GM12878 (cell line): ENCODE measurements at regions not wholly inside any gene's neighbourhood (a gene's known extent, or its start where the extent isn't known, plus 50 kb on each side); places are given as distances from the start of the nearest gene placed in this dataset.

Experiments used
- ATF7 ChIP-seq: fragments of 450-650 bp; IDR thresholded peaks from 2 replicates; pipeline ENCODE4 v1.6.1; 2016; ENCODE audit warnings: low read depth, mild to moderate bottlenecking
- EED ChIP-seq: sonication (generic); IDR thresholded peaks from 2 replicates; pipeline ENCODE4 v1.6.1; 2016; ENCODE audit warnings: antibody characterized with exemption, low read depth
- HCFC1 ChIP-seq: fragments of 150-350 bp; IDR thresholded peaks from 2 replicates; pipeline ENCODE4 v1.6.1; 2014; ENCODE audit warnings: low read length
- HDGF ChIP-seq: fragments of 450-650 bp; IDR thresholded peaks from 2 replicates; pipeline ENCODE4 v1.6.1; 2016; ENCODE audit warnings: antibody characterized with exemption
- KDM1A ChIP-seq: fragments of 200-600 bp; sonication (generic); IDR thresholded peaks from 2 replicates; pipeline ENCODE4 v1.6.1; 2016; ENCODE audit warnings: borderline replicate concordance
- MEF2B ChIP-seq: fragments of 450-650 bp; IDR thresholded peaks from 2 replicates; pipeline ENCODE4 v1.6.1; 2018; ENCODE audit warnings: mild to moderate bottlenecking, moderate library complexity; ENCODE audit not compliant: partially characterized antibody, poor library complexity, severe bottlenecking
- SREBF1 ChIP-seq: IDR thresholded peaks from 2 replicates; pipeline ENCODE4 v1.6.1; 2012; ENCODE audit warnings: mild to moderate bottlenecking, low read length
- USF1 ChIP-seq: IDR thresholded peaks from 2 replicates; pipeline ENCODE4 v1.6.1; 2011; ENCODE audit warnings: borderline replicate concordance, low read depth, mild to moderate bottlenecking, moderate library complexity, mixed read lengths, low read length; ENCODE audit not compliant: insufficient read depth; ENCODE audit errors: extremely low read length
- ZZZ3 ChIP-seq: IDR thresholded peaks from 2 replicates; pipeline ENCODE4 v1.6.1; 2011; ENCODE audit warnings: low read depth; ENCODE audit not compliant: control insufficient read depth, insufficient read length
- TF ChIP-seq, protein P1 (sequence below): fragments of 450-650 bp; IDR thresholded peaks from 2 replicates; pipeline ENCODE4 v1.6.1; 2017; ENCODE audit warnings: mild to moderate bottlenecking, moderate library complexity
- TF ChIP-seq, protein P2 (sequence below): fragments of 150-350 bp; IDR thresholded peaks from 2 replicates; pipeline ENCODE4 v1.6.1; 2016; ENCODE audit warnings: low read depth, low read length
- TF ChIP-seq, protein P3 (sequence below), 3 experiments: IDR thresholded peaks in 2 of 3; conservative IDR thresholded peaks in 1 of 3; 2 replicates each; pipeline ENCODE4 v1.5.1; 2011; ENCODE audit warnings: low read depth in 3 of 3, low read length in 3 of 3, mild to moderate bottlenecking in 3 of 3, control low read depth in 2 of 3, moderate library complexity in 2 of 3, inconsistent platforms in 1 of 3, mixed read lengths in 1 of 3; ENCODE audit not compliant: control insufficient read depth in 2 of 3, insufficient read depth in 1 of 3; ENCODE audit errors: extremely low read depth in 1 of 3

- TF ChIP-seq, protein P1, sequence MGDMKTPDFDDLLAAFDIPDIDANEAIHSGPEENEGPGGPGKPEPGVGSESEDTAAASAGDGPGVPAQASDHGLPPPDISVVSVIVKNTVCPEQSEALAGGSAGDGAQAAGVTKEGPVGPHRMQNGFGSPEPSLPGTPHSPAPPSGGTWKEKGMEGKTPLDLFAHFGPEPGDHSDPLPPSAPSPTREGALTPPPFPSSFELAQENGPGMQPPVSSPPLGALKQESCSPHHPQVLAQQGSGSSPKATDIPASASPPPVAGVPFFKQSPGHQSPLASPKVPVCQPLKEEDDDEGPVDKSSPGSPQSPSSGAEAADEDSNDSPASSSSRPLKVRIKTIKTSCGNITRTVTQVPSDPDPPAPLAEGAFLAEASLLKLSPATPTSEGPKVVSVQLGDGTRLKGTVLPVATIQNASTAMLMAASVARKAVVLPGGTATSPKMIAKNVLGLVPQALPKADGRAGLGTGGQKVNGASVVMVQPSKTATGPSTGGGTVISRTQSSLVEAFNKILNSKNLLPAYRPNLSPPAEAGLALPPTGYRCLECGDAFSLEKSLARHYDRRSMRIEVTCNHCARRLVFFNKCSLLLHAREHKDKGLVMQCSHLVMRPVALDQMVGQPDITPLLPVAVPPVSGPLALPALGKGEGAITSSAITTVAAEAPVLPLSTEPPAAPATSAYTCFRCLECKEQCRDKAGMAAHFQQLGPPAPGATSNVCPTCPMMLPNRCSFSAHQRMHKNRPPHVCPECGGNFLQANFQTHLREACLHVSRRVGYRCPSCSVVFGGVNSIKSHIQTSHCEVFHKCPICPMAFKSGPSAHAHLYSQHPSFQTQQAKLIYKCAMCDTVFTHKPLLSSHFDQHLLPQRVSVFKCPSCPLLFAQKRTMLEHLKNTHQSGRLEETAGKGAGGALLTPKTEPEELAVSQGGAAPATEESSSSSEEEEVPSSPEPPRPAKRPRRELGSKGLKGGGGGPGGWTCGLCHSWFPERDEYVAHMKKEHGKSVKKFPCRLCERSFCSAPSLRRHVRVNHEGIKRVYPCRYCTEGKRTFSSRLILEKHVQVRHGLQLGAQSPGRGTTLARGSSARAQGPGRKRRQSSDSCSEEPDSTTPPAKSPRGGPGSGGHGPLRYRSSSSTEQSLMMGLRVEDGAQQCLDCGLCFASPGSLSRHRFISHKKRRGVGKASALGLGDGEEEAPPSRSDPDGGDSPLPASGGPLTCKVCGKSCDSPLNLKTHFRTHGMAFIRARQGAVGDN: no peak
- TF ChIP-seq KDM1A (no peak), MEF2B (no peak), ZZZ3 (no peak), HDGF (no peak), USF1 (no peak), SREBF1 (no peak), EED (no peak), ATF7 (no peak), HCFC1 (no peak)
- TF ChIP-seq, protein P2, sequence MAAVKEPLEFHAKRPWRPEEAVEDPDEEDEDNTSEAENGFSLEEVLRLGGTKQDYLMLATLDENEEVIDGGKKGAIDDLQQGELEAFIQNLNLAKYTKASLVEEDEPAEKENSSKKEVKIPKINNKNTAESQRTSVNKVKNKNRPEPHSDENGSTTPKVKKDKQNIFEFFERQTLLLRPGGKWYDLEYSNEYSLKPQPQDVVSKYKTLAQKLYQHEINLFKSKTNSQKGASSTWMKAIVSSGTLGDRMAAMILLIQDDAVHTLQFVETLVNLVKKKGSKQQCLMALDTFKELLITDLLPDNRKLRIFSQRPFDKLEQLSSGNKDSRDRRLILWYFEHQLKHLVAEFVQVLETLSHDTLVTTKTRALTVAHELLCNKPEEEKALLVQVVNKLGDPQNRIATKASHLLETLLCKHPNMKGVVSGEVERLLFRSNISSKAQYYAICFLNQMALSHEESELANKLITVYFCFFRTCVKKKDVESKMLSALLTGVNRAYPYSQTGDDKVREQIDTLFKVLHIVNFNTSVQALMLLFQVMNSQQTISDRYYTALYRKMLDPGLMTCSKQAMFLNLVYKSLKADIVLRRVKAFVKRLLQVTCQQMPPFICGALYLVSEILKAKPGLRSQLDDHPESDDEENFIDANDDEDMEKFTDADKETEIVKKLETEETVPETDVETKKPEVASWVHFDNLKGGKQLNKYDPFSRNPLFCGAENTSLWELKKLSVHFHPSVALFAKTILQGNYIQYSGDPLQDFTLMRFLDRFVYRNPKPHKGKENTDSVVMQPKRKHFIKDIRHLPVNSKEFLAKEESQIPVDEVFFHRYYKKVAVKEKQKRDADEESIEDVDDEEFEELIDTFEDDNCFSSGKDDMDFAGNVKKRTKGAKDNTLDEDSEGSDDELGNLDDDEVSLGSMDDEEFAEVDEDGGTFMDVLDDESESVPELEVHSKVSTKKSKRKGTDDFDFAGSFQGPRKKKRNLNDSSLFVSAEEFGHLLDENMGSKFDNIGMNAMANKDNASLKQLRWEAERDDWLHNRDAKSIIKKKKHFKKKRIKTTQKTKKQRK: no peak
- TF ChIP-seq, protein P3, sequence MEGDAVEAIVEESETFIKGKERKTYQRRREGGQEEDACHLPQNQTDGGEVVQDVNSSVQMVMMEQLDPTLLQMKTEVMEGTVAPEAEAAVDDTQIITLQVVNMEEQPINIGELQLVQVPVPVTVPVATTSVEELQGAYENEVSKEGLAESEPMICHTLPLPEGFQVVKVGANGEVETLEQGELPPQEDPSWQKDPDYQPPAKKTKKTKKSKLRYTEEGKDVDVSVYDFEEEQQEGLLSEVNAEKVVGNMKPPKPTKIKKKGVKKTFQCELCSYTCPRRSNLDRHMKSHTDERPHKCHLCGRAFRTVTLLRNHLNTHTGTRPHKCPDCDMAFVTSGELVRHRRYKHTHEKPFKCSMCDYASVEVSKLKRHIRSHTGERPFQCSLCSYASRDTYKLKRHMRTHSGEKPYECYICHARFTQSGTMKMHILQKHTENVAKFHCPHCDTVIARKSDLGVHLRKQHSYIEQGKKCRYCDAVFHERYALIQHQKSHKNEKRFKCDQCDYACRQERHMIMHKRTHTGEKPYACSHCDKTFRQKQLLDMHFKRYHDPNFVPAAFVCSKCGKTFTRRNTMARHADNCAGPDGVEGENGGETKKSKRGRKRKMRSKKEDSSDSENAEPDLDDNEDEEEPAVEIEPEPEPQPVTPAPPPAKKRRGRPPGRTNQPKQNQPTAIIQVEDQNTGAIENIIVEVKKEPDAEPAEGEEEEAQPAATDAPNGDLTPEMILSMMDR (IDR thresholded peaks at IDR 0.05 in 2 of 3, conservative IDR thresholded peaks at IDR 0.05 in 1 of 3; ENCODE audit: control insufficient read depth in 2 of 3, extremely low read depth in 1 of 3, insufficient read depth in 1 of 3, low read depth in 3 of 3, low read length in 3 of 3): no peak
- TF ChIP-seq, all 136 proteins: peak for 0
These were observed 263.1 kb downstream of the LOXHD1 start (continued) for GRCh38 chr18:46393961-46394360.
